ENCODE measurements at regions not wholly inside any gene's neighbourhood (a gene's known extent, or its start where the extent isn't known, plus 50 kb on each side); places are given as distances from the start of the nearest gene placed in this dataset.

- Histone ChIP-seq H3K36me3 (ENCODE audit: control insufficient read depth, insufficient read depth, low read length) (no peaks in the 10 kb centered on the region), H3K4me1 (ENCODE audit: control insufficient read depth, extremely low read depth, insufficient read depth, low read length) (no peaks in the 10 kb centered on the region), H3K4me2 (ENCODE audit: extremely low read depth, insufficient read depth, low read length) (no peak overlapping the region), H3K4me3 (replicated peaks in 1 of 4; ENCODE audit: control extremely low read depth in 1 of 4, insufficient read depth in 1 of 4, low read depth in 3 of 4, low read length in 4 of 4) (no peak overlapping the region), H3K9ac (ENCODE audit: insufficient read depth, low read length) (no peak overlapping the region), H4K20me1 (ENCODE audit: control insufficient read depth, extremely low read depth, insufficient read depth, low read length) (no peaks in the 10 kb centered on the region), H3K27me3 (ENCODE audit: control insufficient read depth, insufficient read depth, low read length) (no peaks in the 10 kb centered on the region), H3K79me2 (ENCODE audit: control insufficient read depth, insufficient read depth, low read length) (no peaks in the 10 kb centered on the region), H3K27ac (ENCODE audit: insufficient read depth, low read length) (no peak overlapping the region), H3K9me3 (ENCODE audit: control insufficient read depth, insufficient read depth, low read depth, low read length) (no peaks in the 10 kb centered on the region), H2AFZ (ENCODE audit: low read length) (no peak overlapping the region)
- no peak for TF ChIP-seq EZH2 (IDR thresholded peaks at IDR 0.05; ENCODE audit: low read length, missing control alignments)
- TF ChIP-seq, protein P1, sequence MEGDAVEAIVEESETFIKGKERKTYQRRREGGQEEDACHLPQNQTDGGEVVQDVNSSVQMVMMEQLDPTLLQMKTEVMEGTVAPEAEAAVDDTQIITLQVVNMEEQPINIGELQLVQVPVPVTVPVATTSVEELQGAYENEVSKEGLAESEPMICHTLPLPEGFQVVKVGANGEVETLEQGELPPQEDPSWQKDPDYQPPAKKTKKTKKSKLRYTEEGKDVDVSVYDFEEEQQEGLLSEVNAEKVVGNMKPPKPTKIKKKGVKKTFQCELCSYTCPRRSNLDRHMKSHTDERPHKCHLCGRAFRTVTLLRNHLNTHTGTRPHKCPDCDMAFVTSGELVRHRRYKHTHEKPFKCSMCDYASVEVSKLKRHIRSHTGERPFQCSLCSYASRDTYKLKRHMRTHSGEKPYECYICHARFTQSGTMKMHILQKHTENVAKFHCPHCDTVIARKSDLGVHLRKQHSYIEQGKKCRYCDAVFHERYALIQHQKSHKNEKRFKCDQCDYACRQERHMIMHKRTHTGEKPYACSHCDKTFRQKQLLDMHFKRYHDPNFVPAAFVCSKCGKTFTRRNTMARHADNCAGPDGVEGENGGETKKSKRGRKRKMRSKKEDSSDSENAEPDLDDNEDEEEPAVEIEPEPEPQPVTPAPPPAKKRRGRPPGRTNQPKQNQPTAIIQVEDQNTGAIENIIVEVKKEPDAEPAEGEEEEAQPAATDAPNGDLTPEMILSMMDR (conservative IDR thresholded peaks at IDR 0.05 in 1 of 2, IDR thresholded peaks at IDR 0.05 in 1 of 2; ENCODE audit: low read depth in 1 of 2, low read length in 2 of 2): no peak
- no peak for DNase-seq (ENCODE audit: low read depth in 2 of 2)
Observed at GRCh38 chr10:44682507-44682906, 228.6 kb upstream of the TMEM72 start.

GRCh38 chr10:44684661-44685060 is 226.5 kb upstream of the TMEM72 start:
- H3K79me2 ChIP-seq (ENCODE audit: control insufficient read depth, insufficient read depth, low read length): no peaks in the 10 kb centered on the region
- TF ChIP-seq EZH2 (IDR thresholded peaks at IDR 0.05; ENCODE audit: low read length, missing control alignments): no peak
- TF ChIP-seq, protein P1 (conservative IDR thresholded peaks at IDR 0.05 in 1 of 2, IDR thresholded peaks at IDR 0.05 in 1 of 2; ENCODE audit: low read depth in 1 of 2, low read length in 2 of 2): no peak
- peak in 1 of 2 donors; percentile 62 for DNase-seq (ENCODE audit: low read depth in 2 of 2)

DNA sequence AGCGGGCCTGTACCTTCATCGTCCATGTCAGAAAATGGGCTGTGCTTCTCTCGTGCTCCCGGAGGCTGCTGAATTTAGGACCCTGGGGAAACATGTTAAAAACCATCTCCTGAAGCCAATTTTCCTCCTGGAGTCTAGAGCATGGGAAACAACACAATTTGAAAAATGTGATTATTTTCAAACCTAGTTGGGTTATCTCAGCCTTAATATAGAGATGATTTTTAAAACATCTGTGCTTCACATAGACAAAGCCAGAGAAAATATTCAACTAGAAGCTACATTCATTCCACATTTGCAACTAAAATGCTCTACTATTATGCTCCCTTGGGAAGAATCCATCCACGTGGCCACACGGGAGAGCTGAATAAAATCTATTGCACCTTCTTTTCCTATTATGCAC is 225.9 kb upstream of the TMEM72 start:
- Histone ChIP-seq H3K9ac (ENCODE audit: insufficient read depth, low read length) (no peak overlapping the region), H3K4me2 (ENCODE audit: extremely low read depth, insufficient read depth, low read length) (no peak overlapping the region), H3K4me1 (ENCODE audit: control insufficient read depth, extremely low read depth, insufficient read depth, low read length) (no peaks in the 10 kb centered on the region), H4K20me1 (ENCODE audit: control insufficient read depth, extremely low read depth, insufficient read depth, low read length) (no peaks in the 10 kb centered on the region), H3K36me3 (ENCODE audit: control insufficient read depth, insufficient read depth, low read length) (no peaks in the 10 kb centered on the region), H3K79me2 (ENCODE audit: control insufficient read depth, insufficient read depth, low read length) (no peaks in the 10 kb centered on the region), H3K9me3 (ENCODE audit: control insufficient read depth, insufficient read depth, low read depth, low read length) (no peaks in the 10 kb centered on the region), H2AFZ (ENCODE audit: low read length) (no peak overlapping the region), H3K27ac (ENCODE audit: insufficient read depth, low read length) (no peak overlapping the region), H3K4me3 (replicated peaks in 1 of 4; ENCODE audit: control extremely low read depth in 1 of 4, insufficient read depth in 1 of 4, low read depth in 3 of 4, low read length in 4 of 4) (no peak overlapping the region), H3K27me3 (ENCODE audit: control insufficient read depth, insufficient read depth, low read length) (no peaks in the 10 kb centered on the region)
- DNase-seq (ENCODE audit: low read depth in 2 of 2): no peak
- TF ChIP-seq, protein P1 (conservative IDR thresholded peaks at IDR 0.05 in 1 of 2, IDR thresholded peaks at IDR 0.05 in 1 of 2; ENCODE audit: low read depth in 1 of 2, low read length in 2 of 2): no peak
- TF ChIP-seq EZH2 (IDR thresholded peaks at IDR 0.05; ENCODE audit: low read length, missing control alignments): no peak

More at GRCh38 chr10:44684661-44685060, 226.5 kb upstream of the TMEM72 start:
- Histone ChIP-seq H3K4me3 (replicated peaks in 1 of 4; ENCODE audit: control extremely low read depth in 1 of 4, insufficient read depth in 1 of 4, low read depth in 3 of 4, low read length in 4 of 4) (no peak overlapping the region), H4K20me1 (ENCODE audit: control insufficient read depth, extremely low read depth, insufficient read depth, low read length) (no peaks in the 10 kb centered on the region), H3K9ac (ENCODE audit: insufficient read depth, low read length) (no peak overlapping the region), H2AFZ (ENCODE audit: low read length) (no peak overlapping the region), H3K9me3 (ENCODE audit: control insufficient read depth, insufficient read depth, low read depth, low read length) (no peaks in the 10 kb centered on the region), H3K36me3 (ENCODE audit: control insufficient read depth, insufficient read depth, low read length) (no peaks in the 10 kb centered on the region), H3K27me3 (ENCODE audit: control insufficient read depth, insufficient read depth, low read length) (no peaks in the 10 kb centered on the region), H3K4me2 (ENCODE audit: extremely low read depth, insufficient read depth, low read length) (no peak overlapping the region), H3K4me1 (ENCODE audit: control insufficient read depth, extremely low read depth, insufficient read depth, low read length) (no peaks in the 10 kb centered on the region), H3K27ac (ENCODE audit: insufficient read depth, low read length) (no peak overlapping the region)
